HepG2 (cell line): ENCODE measurements at regions not wholly inside any gene's neighbourhood (a gene's known extent, or its start where the extent isn't known, plus 50 kb on each side); places are given as distances from the start of the nearest gene placed in this dataset.

Source experiments
- ARHGAP35 ChIP-seq: sonication (generic); formaldehyde crosslinking; IDR thresholded peaks from 2 replicates; pipeline ENCODE4 v1.9.0; 2022; ENCODE audit warnings: mild to moderate bottlenecking, inconsistent platforms, moderate library complexity, missing genetic modification reagents, borderline replicate concordance
- ATRX ChIP-seq: sonication (generic); formaldehyde crosslinking; IDR thresholded peaks from 2 replicates; pipeline ENCODE4 v1.4.0; 2020; ENCODE audit warnings: missing genetic modification reagents, borderline replicate concordance
- BCL6 ChIP-seq: IDR thresholded peaks from 2 replicates; pipeline ENCODE4 v1.6.1; 2016; ENCODE audit warnings: missing genetic modification reagents, missing compliant biosample characterization
- DNMT1 ChIP-seq: sonication (generic); formaldehyde crosslinking; IDR thresholded peaks from 2 replicates; pipeline ENCODE4 v1.5.1; 2020; ENCODE audit warnings: mild to moderate bottlenecking, missing genetic modification reagents
- EEA1 ChIP-seq: sonication (generic); formaldehyde crosslinking; IDR thresholded peaks from 2 replicates; pipeline ENCODE4 v1.5.1; 2020; ENCODE audit warnings: mild to moderate bottlenecking, missing genetic modification reagents, borderline replicate concordance
- ELF3 ChIP-seq: IDR thresholded peaks from 2 replicates; pipeline ENCODE4 v1.6.1; 2016; ENCODE audit warnings: missing genetic modification reagents, missing compliant biosample characterization
- FOXJ3 ChIP-seq: sonication (generic); formaldehyde crosslinking; IDR thresholded peaks from 2 replicates; pipeline ENCODE4 v1.4.0; 2020; ENCODE audit warnings: missing genetic modification reagents, mild to moderate bottlenecking, borderline replicate concordance
- FOXK2 ChIP-seq: fragments of 450-650 bp; IDR thresholded peaks from 2 replicates; pipeline ENCODE4 v1.6.1; 2016
- HMG20A ChIP-seq: IDR thresholded peaks from 2 replicates; pipeline ENCODE4 v1.6.1; 2016; ENCODE audit warnings: borderline replicate concordance
- HNRNPUL1 ChIP-seq: fragments of 200-400 bp; formaldehyde crosslinking; IDR thresholded peaks from 2 replicates; pipeline ENCODE4 v1.6.1; 2017; ENCODE audit warnings: low read depth, mild to moderate bottlenecking, low read length, moderate library complexity
- JUNB ChIP-seq: sonication (generic); formaldehyde crosslinking; IDR thresholded peaks from 2 replicates; pipeline ENCODE4 v1.8.0; 2022; ENCODE audit warnings: missing genetic modification reagents, mild to moderate bottlenecking, borderline replicate concordance
- MTF1 ChIP-seq: sonication (generic); formaldehyde crosslinking; IDR thresholded peaks from 2 replicates; pipeline ENCODE4 v1.5.0; 2020; ENCODE audit warnings: missing genetic modification reagents
- MXD1 ChIP-seq: sonication (generic); formaldehyde crosslinking; IDR thresholded peaks from 2 replicates; pipeline ENCODE4 v1.4.0; 2020; ENCODE audit warnings: mild to moderate bottlenecking, missing genetic modification reagents
- PHF5A ChIP-seq: IDR thresholded peaks from one replicate; pipeline ENCODE4 v1.6.1; 2018; ENCODE audit warnings: low read depth, missing genetic modification reagents; ENCODE audit not compliant: unreplicated experiment
- POLR2AphosphoS5 ChIP-seq: IDR thresholded peaks from 2 replicates; pipeline ENCODE4 v1.6.1; 2012; ENCODE audit warnings: low read depth, low read length
- RNF2 ChIP-seq: fragments of 450-650 bp; conservative IDR thresholded peaks from 2 replicates; pipeline ENCODE4 v1.6.1; 2016; ENCODE audit warnings: low read depth
- SAP130 ChIP-seq: IDR thresholded peaks from 2 replicates; pipeline ENCODE4 v1.6.1; 2016; ENCODE audit warnings: low read depth
- SMAD9 ChIP-seq: sonication (generic); formaldehyde crosslinking; IDR thresholded peaks from 2 replicates; pipeline ENCODE4 v1.5.1; 2020; ENCODE audit warnings: mild to moderate bottlenecking, missing genetic modification reagents
- TFDP1 ChIP-seq: IDR thresholded peaks from 2 replicates; pipeline ENCODE4 v1.6.1; 2016; ENCODE audit warnings: missing compliant biosample characterization, missing genetic modification reagents, borderline replicate concordance
- TMF1 ChIP-seq: sonication (generic); formaldehyde crosslinking; IDR thresholded peaks from 2 replicates; pipeline ENCODE4 v1.8.1; 2022; ENCODE audit warnings: low read depth, missing genetic modification reagents
- ZC3H13 ChIP-seq: sonication (generic); formaldehyde crosslinking; IDR thresholded peaks from 2 replicates; pipeline ENCODE4 v1.8.1; 2023; ENCODE audit warnings: mild to moderate bottlenecking, missing genetic modification reagents, moderate library complexity
- ZFP90 ChIP-seq: sonication (generic); formaldehyde crosslinking; IDR thresholded peaks from 2 replicates; pipeline ENCODE4 v1.8.0; 2022; ENCODE audit warnings: missing genetic modification reagents, mild to moderate bottlenecking, inconsistent platforms, borderline replicate concordance
- ZNF350 ChIP-seq: sonication (generic); formaldehyde crosslinking; IDR thresholded peaks from 2 replicates; pipeline ENCODE4 v1.4.0; 2020; ENCODE audit warnings: mild to moderate bottlenecking, low read depth, missing genetic modification reagents, borderline replicate concordance
- ZNF367 ChIP-seq: sonication (generic); formaldehyde crosslinking; IDR thresholded peaks from 2 replicates; pipeline ENCODE4 v1.4.0; 2020; ENCODE audit warnings: missing genetic modification reagents, borderline replicate concordance
- ZNF749 ChIP-seq: sonication (generic); formaldehyde crosslinking; IDR thresholded peaks from 2 replicates; pipeline ENCODE4 v1.8.0; 2022; ENCODE audit warnings: mild to moderate bottlenecking, missing genetic modification reagents, moderate library complexity, borderline replicate concordance
- TF ChIP-seq, protein P1 (sequence below): sonication (generic); formaldehyde crosslinking; conservative IDR thresholded peaks from 2 replicates; pipeline ENCODE4 v1.4.0; 2020; ENCODE audit warnings: mild to moderate bottlenecking, missing genetic modification reagents, moderate library complexity

GRCh38 chr4:158020176-158020575, 152.6 kb downstream of the GASK1B start (continued):
- peak; percentile 58; the same call in 1 of the 2 replicates for TF ChIP-seq JUNB
- TF ChIP-seq DNMT1 (CRISPR knock-in tag): no peak
- TF ChIP-seq MTF1: no peak
- no peak for TF ChIP-seq ZFP90 (CRISPR knock-in tag)
- no peak for TF ChIP-seq ZNF367 (CRISPR knock-in tag)
- peak; percentile 54; the same call in 1 of the 2 replicates for TF ChIP-seq FOXJ3 (CRISPR knock-in tag)
- peak; percentile 39; the same call in 1 of the 2 replicates for TF ChIP-seq BCL6
- no peak for TF ChIP-seq RNF2
- no peak for TF ChIP-seq ZNF350 (CRISPR knock-in tag)
- TF ChIP-seq TMF1 (CRISPR knock-in tag): no peak
- no peak for TF ChIP-seq TFDP1 (CRISPR knock-in tag)
- TF ChIP-seq ZNF749: no peak
- TF ChIP-seq SMAD9 (CRISPR knock-in tag): no peak
- no peak for TF ChIP-seq HNRNPUL1
- TF ChIP-seq FOXK2: peak; percentile 26; the same call in 1 of the 2 replicates
- no peak for TF ChIP-seq MXD1
- TF ChIP-seq HMG20A (CRISPR knock-in tag): peak; percentile 76; the same call in 1 of the 2 replicates
- no peak for TF ChIP-seq ZC3H13
- TF ChIP-seq ATRX (CRISPR knock-in tag): no peak
- TF ChIP-seq PHF5A (CRISPR knock-in tag): peak; percentile 36
- TF ChIP-seq, protein P1, sequence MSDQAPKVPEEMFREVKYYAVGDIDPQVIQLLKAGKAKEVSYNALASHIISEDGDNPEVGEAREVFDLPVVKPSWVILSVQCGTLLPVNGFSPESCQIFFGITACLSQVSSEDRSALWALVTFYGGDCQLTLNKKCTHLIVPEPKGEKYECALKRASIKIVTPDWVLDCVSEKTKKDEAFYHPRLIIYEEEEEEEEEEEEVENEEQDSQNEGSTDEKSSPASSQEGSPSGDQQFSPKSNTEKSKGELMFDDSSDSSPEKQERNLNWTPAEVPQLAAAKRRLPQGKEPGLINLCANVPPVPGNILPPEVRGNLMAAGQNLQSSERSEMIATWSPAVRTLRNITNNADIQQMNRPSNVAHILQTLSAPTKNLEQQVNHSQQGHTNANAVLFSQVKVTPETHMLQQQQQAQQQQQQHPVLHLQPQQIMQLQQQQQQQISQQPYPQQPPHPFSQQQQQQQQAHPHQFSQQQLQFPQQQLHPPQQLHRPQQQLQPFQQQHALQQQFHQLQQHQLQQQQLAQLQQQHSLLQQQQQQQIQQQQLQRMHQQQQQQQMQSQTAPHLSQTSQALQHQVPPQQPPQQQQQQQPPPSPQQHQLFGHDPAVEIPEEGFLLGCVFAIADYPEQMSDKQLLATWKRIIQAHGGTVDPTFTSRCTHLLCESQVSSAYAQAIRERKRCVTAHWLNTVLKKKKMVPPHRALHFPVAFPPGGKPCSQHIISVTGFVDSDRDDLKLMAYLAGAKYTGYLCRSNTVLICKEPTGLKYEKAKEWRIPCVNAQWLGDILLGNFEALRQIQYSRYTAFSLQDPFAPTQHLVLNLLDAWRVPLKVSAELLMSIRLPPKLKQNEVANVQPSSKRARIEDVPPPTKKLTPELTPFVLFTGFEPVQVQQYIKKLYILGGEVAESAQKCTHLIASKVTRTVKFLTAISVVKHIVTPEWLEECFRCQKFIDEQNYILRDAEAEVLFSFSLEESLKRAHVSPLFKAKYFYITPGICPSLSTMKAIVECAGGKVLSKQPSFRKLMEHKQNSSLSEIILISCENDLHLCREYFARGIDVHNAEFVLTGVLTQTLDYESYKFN (CRISPR knock-in tag): peak; percentile 88
- TF ChIP-seq ELF3 (CRISPR knock-in tag): peak; percentile 60
- TF ChIP-seq POLR2AphosphoS5: no peak
- no peak for TF ChIP-seq ARHGAP35 (CRISPR knock-in tag)
- TF ChIP-seq EEA1 (CRISPR knock-in tag): no peak
- peak; percentile 47 for TF ChIP-seq SAP130
